MM.1S (cell line): ENCODE measurements at regions not wholly inside any gene's neighbourhood (a gene's known extent, or its start where the extent isn't known, plus 50 kb on each side); places are given as distances from the start of the nearest gene placed in this dataset.

Experiments used
- EZH2phosphoT487 ChIP-seq: fragments of 300-600 bp; sonication (generic); IDR thresholded peaks from 2 replicates; pipeline ENCODE4 v1.6.1; 2018; ENCODE audit warnings: antibody characterized with exemption, low read length
- TF ChIP-seq, protein P1 (sequence below): fragments of 300-600 bp; sonication (generic); IDR thresholded peaks from 2 replicates; pipeline ENCODE4 v1.5.1; 2016; ENCODE audit warnings: antibody characterized with exemption, low read length, mixed read lengths

GRCh38 chr17:54680410-54680809 is 220.2 kb upstream of the TOM1L1 start:
- no peak for TF ChIP-seq EZH2phosphoT487
- TF ChIP-seq, protein P1, sequence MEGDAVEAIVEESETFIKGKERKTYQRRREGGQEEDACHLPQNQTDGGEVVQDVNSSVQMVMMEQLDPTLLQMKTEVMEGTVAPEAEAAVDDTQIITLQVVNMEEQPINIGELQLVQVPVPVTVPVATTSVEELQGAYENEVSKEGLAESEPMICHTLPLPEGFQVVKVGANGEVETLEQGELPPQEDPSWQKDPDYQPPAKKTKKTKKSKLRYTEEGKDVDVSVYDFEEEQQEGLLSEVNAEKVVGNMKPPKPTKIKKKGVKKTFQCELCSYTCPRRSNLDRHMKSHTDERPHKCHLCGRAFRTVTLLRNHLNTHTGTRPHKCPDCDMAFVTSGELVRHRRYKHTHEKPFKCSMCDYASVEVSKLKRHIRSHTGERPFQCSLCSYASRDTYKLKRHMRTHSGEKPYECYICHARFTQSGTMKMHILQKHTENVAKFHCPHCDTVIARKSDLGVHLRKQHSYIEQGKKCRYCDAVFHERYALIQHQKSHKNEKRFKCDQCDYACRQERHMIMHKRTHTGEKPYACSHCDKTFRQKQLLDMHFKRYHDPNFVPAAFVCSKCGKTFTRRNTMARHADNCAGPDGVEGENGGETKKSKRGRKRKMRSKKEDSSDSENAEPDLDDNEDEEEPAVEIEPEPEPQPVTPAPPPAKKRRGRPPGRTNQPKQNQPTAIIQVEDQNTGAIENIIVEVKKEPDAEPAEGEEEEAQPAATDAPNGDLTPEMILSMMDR = no peak
